Trophoblast cell (in vitro differentiated cells and primary cell): ENCODE measurements at regions not wholly inside any gene's neighbourhood (a gene's known extent, or its start where the extent isn't known, plus 50 kb on each side); places are given as distances from the start of the nearest gene placed in this dataset.

ENCODE experiments used
- DNase-seq, 2 donors: peaks; one replicate each; pipeline ENCODE4 v3.0.0-alpha.2; 2016
- H2AFZ ChIP-seq: 2 replicates; pipeline ENCODE4 v1.6.1; 2013; ENCODE audit warnings: low read length, moderate library complexity, mild to moderate bottlenecking; ENCODE audit not compliant: insufficient read depth, poor library complexity
- H2AK5ac ChIP-seq: 2 replicates; pipeline ENCODE4 v1.6.1; 2013; ENCODE audit warnings: mild to moderate bottlenecking, low read length
- H2BK120ac ChIP-seq: 2 replicates; pipeline ENCODE4 v1.6.1; 2013; ENCODE audit warnings: low read length, mild to moderate bottlenecking, moderate library complexity; ENCODE audit not compliant: insufficient read depth, poor library complexity
- H2BK12ac ChIP-seq: 2 replicates; pipeline ENCODE4 v1.6.1; 2013; ENCODE audit warnings: mild to moderate bottlenecking, low read length, moderate library complexity
- H2BK5ac ChIP-seq: 2 replicates; pipeline ENCODE4 v1.6.1; 2013; ENCODE audit warnings: low read length, low read depth, moderate library complexity, mild to moderate bottlenecking; ENCODE audit not compliant: poor library complexity
- H3K14ac ChIP-seq: 2 replicates; pipeline ENCODE4 v1.6.1; 2013; ENCODE audit warnings: mild to moderate bottlenecking, low read length
- H3K18ac ChIP-seq: 2 replicates; pipeline ENCODE4 v1.6.1; 2013; ENCODE audit warnings: mild to moderate bottlenecking, low read length
- H3K23ac ChIP-seq: 2 replicates; pipeline ENCODE4 v1.6.1; 2013; ENCODE audit warnings: low read length
- H3K27ac ChIP-seq: 2 replicates; pipeline ENCODE4 v1.5.1; 2013; ENCODE audit warnings: low read depth, mild to moderate bottlenecking, inconsistent platforms, low read length, moderate library complexity
- H3K27me3 ChIP-seq: 2 replicates; pipeline ENCODE4 v1.6.1; 2013; ENCODE audit warnings: inconsistent platforms, mild to moderate bottlenecking, low read length, moderate library complexity; ENCODE audit not compliant: insufficient read depth
- H3K36me3 ChIP-seq, 2 experiments: 1 replicate in 1 of 2; 2 replicates in 1 of 2; pipeline ENCODE4 v1.6.1; 2013; ENCODE audit warnings: low read length in 2 of 2, mild to moderate bottlenecking in 2 of 2, moderate library complexity in 1 of 2; ENCODE audit not compliant: insufficient read depth in 2 of 2, control insufficient read depth in 1 of 2
- H3K4ac ChIP-seq: 2 replicates; pipeline ENCODE4 v1.6.1; 2013; ENCODE audit warnings: low read depth, mild to moderate bottlenecking, low read length, moderate library complexity
- H3K4me1 ChIP-seq, 2 experiments: 1 replicate in 1 of 2; 2 replicates in 1 of 2; pipeline ENCODE4 v1.6.1; 2013; ENCODE audit warnings: low read length in 2 of 2, mild to moderate bottlenecking in 2 of 2, moderate library complexity in 1 of 2; ENCODE audit not compliant: insufficient read depth in 2 of 2, control insufficient read depth in 1 of 2
- H3K4me2 ChIP-seq: 2 replicates; pipeline ENCODE4 v1.6.1; 2013; ENCODE audit warnings: inconsistent platforms, mild to moderate bottlenecking, low read length, moderate library complexity
- H3K4me3 ChIP-seq: 2 replicates; pipeline ENCODE4 v1.5.1; 2013; ENCODE audit warnings: mild to moderate bottlenecking, low read depth, low read length, inconsistent platforms
- H3K79me1 ChIP-seq: one replicate; pipeline ENCODE4 v1.6.1; 2013; ENCODE audit warnings: low read length
- H3K79me2 ChIP-seq: 2 replicates; pipeline ENCODE4 v1.6.1; 2013; ENCODE audit warnings: low read length, mild to moderate bottlenecking; ENCODE audit not compliant: control insufficient read depth, insufficient read depth, poor library complexity
- H3K9ac ChIP-seq: 2 replicates; pipeline ENCODE4 v1.6.1; 2013; ENCODE audit warnings: mild to moderate bottlenecking, low read length
- H3K9me3 ChIP-seq: 2 replicates; pipeline ENCODE4 v1.6.1; 2013; ENCODE audit warnings: low read depth, mild to moderate bottlenecking, control low read depth, inconsistent platforms, low read length; ENCODE audit not compliant: insufficient read depth
- H4K12ac ChIP-seq: 2 replicates; pipeline ENCODE4 v1.6.1; 2013; ENCODE audit warnings: low read depth, mild to moderate bottlenecking, low read length, moderate library complexity
- H4K8ac ChIP-seq: 2 replicates; pipeline ENCODE4 v1.6.1; 2013; ENCODE audit warnings: low read depth, mild to moderate bottlenecking, low read length, moderate library complexity
- H4K91ac ChIP-seq: one replicate; pipeline ENCODE4 v1.6.1; 2013; ENCODE audit warnings: low read depth, mild to moderate bottlenecking, low read length, moderate library complexity
- WGBS: extraction: QIAGEN DNeasy Blood & Tissue Kit; methylation state at CpG from one replicate; pipeline ENCODE4 v1.1.7; 2013; ENCODE audit warnings: missing lambda C conversion rate; ENCODE audit not compliant: insufficient read length, insufficient coverage; ENCODE audit errors: extremely low coverage; 5-methylcytosine and 5-hydroxymethylcytosine counted together

- Histone ChIP-seq H2AK5ac (no peak overlapping the region), H3K4me1 (no peaks in the 10 kb centered on the region), H3K79me1 (no peaks in the 10 kb centered on the region), H3K14ac (no peak overlapping the region), H3K4me2 (no peak overlapping the region), H3K18ac (no peak overlapping the region), H3K27ac (no peak overlapping the region), H3K9ac (no peak overlapping the region), H2BK5ac (no peak overlapping the region), H3K27me3 (no peaks in the 10 kb centered on the region), H3K23ac (no peak overlapping the region), H3K36me3 (no peaks in the 10 kb centered on the region), H3K9me3 (no peaks in the 10 kb centered on the region), H4K91ac (no peak overlapping the region), H3K4ac (no peak overlapping the region), H3K79me2 (no peaks in the 10 kb centered on the region), H3K4me3 (no peak overlapping the region), H2AFZ (no peak overlapping the region), H4K8ac (no peak overlapping the region), H4K12ac (no peak overlapping the region), H2BK12ac (no peak overlapping the region), H2BK120ac (no peak overlapping the region)
- DNase-seq: no peak
- no CpG with 5 or more reads among the region's 1 CpG for WGBS
Measured at GRCh38 chr16:52280086-52280485, 266.9 kb downstream of the TOX3 start.

GRCh38 chr16:52271088-52271750, 275.7 kb downstream of the TOX3 start:
- H3K4ac ChIP-seq: no peak overlapping the region

GRCh38 chr16:52265446-52265861, 281.5 kb downstream of the TOX3 start:
- Histone ChIP-seq H3K4me2 (no peak overlapping the region), H2BK5ac (no peak overlapping the region), H3K4me1 (no peaks in the 10 kb centered on the region), H2BK120ac (no peak overlapping the region), H4K12ac (no peak overlapping the region), H3K9ac (no peak overlapping the region), H2AFZ (no peak overlapping the region), H3K79me1 (no peaks in the 10 kb centered on the region), H4K91ac (no peak overlapping the region), H3K14ac (no peak overlapping the region), H2AK5ac (no peak overlapping the region), H3K9me3 (no peaks in the 10 kb centered on the region), H2BK12ac (no peak overlapping the region), H3K27me3 (no peaks in the 10 kb centered on the region), H3K18ac (no peak overlapping the region), H3K23ac (no peak overlapping the region), H4K8ac (no peak overlapping the region), H3K36me3 (no peaks in the 10 kb centered on the region), H3K79me2 (no peaks in the 10 kb centered on the region), H3K27ac (no peak overlapping the region), H3K4me3 (no peak overlapping the region), H3K4ac (no peak overlapping the region)
- DNase-seq: peak in 1 of 2 donors; percentile 52
- WGBS: no CpG with 5 or more reads among the region's 3 CpGs

More at GRCh38 chr16:52271088-52271750, 275.7 kb downstream of the TOX3 start:
- Histone ChIP-seq H3K4me2 (no peak overlapping the region), H3K27me3 (no peaks in the 10 kb centered on the region), H2BK120ac (no peak overlapping the region), H4K12ac (no peak overlapping the region), H3K79me1 (no peaks in the 10 kb centered on the region), H3K4me1 (no peaks in the 10 kb centered on the region), H3K36me3 (no peaks in the 10 kb centered on the region), H3K14ac (no peak overlapping the region), H4K91ac (no peak overlapping the region), H3K23ac (no peak overlapping the region), H3K4me3 (no peak overlapping the region), H3K9ac (no peak overlapping the region), H2AFZ (no peak overlapping the region), H3K18ac (no peak overlapping the region), H3K27ac (no peak overlapping the region), H3K79me2 (no peaks in the 10 kb centered on the region), H2BK5ac (no peak overlapping the region), H4K8ac (no peak overlapping the region), H2BK12ac (no peak overlapping the region), H3K9me3 (no peaks in the 10 kb centered on the region), H2AK5ac (no peak overlapping the region)
- no peak for DNase-seq
- no CpG with 5 or more reads among the region's 4 CpGs for WGBS

- Histone ChIP-seq H4K8ac (no peak overlapping the region), H2AFZ (no peak overlapping the region), H3K79me1 (no peaks in the 10 kb centered on the region), H3K27ac (no peak overlapping the region), H4K12ac (no peak overlapping the region), H3K36me3 (no peaks in the 10 kb centered on the region), H2AK5ac (no peak overlapping the region), H3K9me3 (peaks cover 1% of the 10 kb centered on the region), H3K4ac (no peak overlapping the region), H2BK12ac (no peak overlapping the region), H4K91ac (no peak overlapping the region), H2BK120ac (no peak overlapping the region), H3K4me3 (no peak overlapping the region), H3K4me1 (no peaks in the 10 kb centered on the region), H3K79me2 (no peaks in the 10 kb centered on the region), H3K23ac (no peak overlapping the region), H2BK5ac (no peak overlapping the region), H3K9ac (no peak overlapping the region), H3K18ac (no peak overlapping the region), H3K14ac (no peak overlapping the region), H3K27me3 (no peaks in the 10 kb centered on the region), H3K4me2 (no peak overlapping the region)
- no peak for DNase-seq
- no CpG with 5 or more reads among the region's 1 CpG for WGBS
Measured at GRCh38 chr16:52257534-52257933, 289.4 kb downstream of the TOX3 start.
